DMS153 treated with DMSO at 0.1 percent for 48 hours (cell line): ENCODE measurements at regions not wholly inside any gene's neighbourhood (a gene's known extent, or its start where the extent isn't known, plus 50 kb on each side); places are given as distances from the start of the nearest gene placed in this dataset.

Experiments used
- DNase-seq: peaks from one replicate; lab custom pipeline; 2025; ENCODE audit not compliant: unreplicated experiment; lab: John Stamatoyannopoulos, UW

GRCh38 chr4:178347111-178347510 is 904.9 kb upstream of the AGA start:
- no peak for DNase-seq

DNA sequence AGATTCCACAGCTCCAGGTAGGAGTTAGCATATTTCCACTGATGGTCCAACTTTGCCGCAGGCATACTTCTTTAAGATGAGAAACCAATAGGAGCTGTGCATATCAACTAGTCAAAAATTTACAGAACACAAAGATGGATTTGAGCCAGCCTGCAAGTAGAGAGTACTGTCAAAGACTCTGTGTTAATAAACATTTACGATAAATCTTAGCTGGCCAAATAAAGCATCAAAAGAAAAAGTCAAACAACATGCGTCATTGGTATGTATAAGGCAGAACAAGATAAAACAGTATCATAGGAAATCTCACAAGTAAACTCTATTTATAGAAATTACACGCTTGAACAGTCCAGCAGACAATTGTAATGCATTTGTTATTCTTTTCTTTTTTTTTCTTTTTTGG is 907.4 kb upstream of the AGA start:
- no peak for DNase-seq

DNA sequence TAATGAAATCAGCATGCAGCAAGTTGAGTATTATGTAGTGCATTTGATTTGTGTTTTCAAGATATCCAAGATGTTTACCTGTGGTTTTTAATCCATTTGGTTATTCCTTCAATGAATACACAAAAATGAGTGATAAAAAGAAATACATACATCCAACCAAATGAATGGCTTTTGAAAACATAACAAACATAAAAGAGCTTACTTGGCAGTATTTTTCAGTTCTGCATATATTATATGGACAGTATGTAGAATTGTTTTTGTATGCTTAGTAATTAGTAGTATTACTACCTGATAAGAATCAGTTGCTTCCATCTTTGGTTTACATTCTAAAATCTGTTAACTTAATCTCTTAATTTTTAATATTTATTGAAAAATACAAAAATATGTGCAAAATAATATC is 908.9 kb upstream of the AGA start:
- DNase-seq: no peak

DNA sequence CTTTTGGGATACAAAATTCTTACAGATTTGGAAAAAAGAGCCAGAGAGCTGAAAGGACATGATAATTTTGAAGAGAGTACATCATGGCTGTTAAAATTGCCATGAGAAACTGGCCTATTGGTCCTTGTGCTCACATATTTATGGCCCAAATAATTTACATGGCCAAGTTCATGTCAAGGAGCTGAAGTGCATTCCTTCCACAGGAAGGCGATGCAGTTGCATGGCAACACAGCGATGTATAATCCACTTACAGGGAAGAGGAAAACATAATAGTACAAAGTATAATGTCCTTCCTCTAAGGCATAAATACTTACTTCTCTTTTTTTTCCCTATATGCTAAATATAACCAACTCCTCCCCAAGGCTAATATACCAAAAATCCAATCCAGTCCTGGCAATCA is 914.5 kb upstream of the AGA start:
- no peak for DNase-seq

GRCh38 chr4:178385481-178385880 is 943.2 kb upstream of the AGA start:
- DNase-seq: no peak

DNA sequence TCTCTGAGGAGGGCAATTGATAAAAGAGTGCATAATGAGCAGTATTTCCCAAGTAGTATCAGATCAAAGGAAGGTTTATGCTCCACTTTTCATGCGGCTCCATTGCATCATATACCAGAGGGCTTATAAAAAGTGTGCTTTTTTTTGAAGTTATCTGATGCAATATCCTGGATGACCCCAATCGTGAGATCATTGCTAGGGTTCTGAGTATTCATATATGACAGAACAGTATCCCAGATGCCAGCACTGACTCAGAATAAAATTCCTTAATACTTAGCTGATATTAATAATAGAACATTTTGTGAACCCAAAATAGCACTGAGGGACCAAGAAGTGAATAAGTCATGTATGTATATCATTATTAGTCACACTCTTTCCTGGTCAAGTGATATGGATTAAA is 945.5 kb upstream of the AGA start:
- DNase-seq: no peak

- DNase-seq: no peak
These were observed 953.6 kb upstream of the AGA start for GRCh38 chr4:178395798-178396197.

- DNase-seq: no peak
These were observed 970.2 kb upstream of the AGA start for GRCh38 chr4:178412455-178412854.

DNA sequence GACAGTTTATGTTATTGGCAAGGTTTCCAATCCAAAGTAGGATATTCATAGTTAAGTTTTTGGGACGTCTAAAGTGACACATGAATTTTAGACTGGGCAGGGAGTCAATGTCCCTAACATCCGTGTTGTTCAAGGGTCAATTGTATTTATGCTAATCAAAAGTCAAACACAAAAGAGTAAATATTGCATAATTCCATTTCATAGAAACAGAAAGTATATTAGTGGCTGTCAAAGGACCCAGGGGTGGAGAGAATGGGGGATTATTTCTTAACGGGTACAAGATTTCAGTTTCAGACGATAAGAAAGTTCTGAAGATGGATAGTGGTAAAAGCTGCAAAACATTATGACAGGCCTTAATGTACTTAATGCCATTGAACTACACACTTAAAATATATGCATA is 971.8 kb upstream of the AGA start:
- no peak for DNase-seq

DNA sequence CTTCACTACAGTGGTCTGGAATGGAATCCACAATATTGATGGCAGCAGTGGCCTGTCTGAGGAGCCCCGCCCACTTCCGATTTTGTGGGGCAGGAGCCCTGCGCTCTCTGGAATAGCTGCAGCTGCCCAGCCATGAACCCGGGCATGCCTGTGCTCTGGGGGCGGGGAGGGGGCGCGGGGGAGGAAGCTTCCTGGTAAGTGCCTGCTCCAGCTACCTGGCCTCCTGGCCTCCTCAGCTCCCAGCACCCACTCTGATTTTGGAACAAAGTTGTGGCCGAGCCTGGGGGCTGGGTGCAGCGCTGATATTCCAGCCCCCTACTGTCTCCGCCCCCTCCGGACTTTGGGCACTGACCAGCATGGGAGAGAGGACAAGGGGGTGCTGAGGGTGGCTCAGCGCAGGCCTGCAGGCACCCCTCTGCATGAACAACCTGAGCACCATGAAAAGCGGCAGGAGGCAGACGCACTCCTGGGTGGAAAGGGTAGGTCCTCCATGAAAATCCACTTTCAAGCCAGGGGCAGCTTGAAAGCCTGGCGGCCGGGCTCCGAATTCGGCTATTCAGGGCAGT is 972.7 kb upstream of the AGA start:
- no peak for DNase-seq

DNA sequence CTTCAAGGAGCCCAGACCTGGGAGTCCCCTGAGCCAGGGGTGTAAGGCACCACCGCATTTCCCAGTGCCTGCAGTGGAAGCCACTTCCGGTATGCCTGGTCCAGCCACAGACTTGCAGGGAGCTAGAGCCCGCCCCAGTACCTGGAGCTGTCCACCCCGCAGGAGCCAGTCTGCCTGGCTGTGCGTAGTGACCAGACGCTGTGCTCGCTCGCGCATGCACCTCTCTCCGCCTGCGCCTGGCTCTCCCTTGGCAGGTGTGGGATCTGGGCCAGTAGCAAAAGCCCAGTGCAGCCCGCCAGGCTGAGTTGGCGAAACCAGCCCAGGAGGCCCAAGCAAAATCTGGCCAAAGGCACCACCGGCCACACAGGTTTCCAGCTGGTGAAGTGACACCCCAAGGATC is 973.7 kb upstream of the AGA start:
- no peak for DNase-seq

GRCh38 chr4:178423366-178423765 is 981.1 kb upstream of the AGA start:
- DNase-seq: no peak

DNA sequence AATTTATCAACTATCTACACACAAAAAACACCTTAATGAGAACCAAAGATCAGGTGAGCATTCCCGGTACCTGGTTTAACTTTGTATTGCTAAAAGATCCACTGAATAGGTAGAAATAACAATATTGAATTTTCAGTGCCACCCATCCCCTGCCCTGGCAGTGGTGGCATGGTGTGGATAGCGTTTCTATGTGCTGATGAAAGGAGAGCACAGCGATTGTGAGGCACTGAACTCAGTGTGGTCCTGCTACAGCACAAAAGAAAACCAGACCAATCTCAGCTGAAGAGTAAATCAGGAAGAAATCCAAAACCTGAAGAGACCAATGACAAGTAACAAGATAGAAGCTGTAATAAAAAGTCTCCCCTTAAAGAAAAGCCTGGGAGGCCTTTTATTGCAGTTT is 984.6 kb upstream of the AGA start:
- DNase-seq: no peak

DNA sequence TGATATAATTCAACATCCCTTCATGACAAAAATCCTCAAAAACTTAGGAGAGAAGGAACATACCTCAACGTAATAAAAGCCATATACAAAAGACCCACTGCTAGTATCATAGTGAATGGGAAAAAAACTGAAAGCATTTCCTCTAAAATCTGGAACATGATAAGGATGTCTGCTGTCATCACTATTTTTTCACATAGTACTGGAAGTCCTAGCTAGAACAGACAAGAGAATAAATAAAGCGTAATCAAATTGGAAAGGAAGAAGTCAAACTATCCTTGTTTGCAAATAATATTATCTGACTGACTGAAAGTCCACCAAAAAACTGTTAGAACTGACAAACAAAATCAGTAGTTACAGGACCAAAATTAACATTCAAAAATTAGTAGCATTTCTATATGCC is 985.4 kb upstream of the AGA start:
- DNase-seq: no peak

- no peak for DNase-seq
These were observed 1006.3 kb upstream of the AGA start for GRCh38 chr4:178448372-178449035.

- DNase-seq: no peak
These were observed 1008.4 kb upstream of the AGA start for GRCh38 chr4:178450614-178451013.

DNA sequence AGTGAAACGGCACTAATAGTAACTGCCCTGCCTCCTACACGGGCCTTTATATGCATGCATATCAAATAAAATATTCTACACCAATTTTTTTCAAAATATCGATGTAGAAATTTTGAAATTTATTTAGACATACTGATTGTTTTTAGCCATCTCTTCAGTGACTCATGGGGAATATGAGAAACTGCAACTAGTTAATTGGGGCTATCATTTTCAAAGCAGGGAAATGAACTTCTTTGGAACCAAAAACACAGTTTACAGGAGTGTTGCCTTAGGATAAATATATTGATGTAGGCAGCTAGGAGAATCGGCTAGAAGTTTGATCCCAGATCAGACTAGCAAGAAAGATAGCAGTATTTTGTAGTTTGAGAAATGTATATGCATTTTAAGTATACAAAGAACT is 1010.8 kb upstream of the AGA start:
- no peak for DNase-seq

DNA sequence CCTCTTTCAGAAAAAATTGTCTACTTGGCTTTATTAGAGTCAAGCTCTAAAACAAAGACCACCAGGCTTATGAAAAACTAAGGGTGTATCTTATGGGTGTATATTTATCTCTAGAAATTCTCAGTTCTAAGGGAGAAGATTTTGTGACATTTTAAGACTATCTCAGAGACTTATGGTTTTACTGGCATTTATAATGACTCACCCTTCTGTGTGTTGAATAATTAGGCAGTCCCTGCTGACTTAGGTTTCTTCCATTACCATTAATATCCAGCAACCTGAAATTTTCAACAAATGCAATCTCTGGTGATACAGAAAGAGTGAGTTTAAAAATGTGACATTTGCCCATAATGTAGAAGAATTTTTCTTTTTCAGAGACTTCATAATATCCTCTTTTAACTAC is 1015.0 kb upstream of the AGA start:
- DNase-seq: no peak

DNA sequence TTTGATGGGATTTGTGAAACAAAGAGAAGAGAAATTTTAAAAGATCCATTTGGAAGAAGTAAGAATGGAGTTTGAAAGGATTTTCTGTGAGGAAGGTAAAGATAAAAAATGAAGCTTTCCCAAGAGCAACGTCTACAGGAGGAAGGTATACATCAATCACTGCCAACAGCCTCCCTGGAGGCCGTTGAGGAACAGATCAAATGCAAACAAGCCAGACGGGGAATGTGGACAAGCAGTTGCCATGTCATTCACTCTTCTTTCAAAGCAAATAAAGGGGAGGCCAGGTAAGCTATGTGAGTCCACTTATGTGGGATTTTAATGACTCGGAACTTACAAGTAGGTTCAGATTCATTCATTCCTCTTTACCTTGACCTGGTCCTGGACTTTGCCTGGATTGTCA is 1020.5 kb upstream of the AGA start:
- DNase-seq: peak; percentile 60

DNA sequence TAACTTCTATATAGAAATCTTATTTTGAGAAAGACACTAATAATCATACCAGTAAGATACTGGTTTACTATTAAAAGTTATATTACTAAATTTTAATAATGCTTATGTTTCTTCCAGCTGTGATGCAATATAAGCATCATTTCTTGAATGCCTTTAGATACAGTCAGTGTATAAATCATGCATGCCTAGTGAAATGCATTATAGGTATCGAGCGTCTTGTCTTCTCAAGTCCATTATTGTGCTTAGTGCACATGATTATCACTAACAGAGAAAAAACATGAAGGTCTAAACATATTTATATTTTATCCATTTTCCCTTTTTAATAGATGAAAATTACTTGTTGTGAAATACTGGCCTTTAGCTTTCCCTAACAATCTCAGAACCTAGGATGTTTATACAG is 1021.5 kb upstream of the AGA start:
- no peak for DNase-seq

DNA sequence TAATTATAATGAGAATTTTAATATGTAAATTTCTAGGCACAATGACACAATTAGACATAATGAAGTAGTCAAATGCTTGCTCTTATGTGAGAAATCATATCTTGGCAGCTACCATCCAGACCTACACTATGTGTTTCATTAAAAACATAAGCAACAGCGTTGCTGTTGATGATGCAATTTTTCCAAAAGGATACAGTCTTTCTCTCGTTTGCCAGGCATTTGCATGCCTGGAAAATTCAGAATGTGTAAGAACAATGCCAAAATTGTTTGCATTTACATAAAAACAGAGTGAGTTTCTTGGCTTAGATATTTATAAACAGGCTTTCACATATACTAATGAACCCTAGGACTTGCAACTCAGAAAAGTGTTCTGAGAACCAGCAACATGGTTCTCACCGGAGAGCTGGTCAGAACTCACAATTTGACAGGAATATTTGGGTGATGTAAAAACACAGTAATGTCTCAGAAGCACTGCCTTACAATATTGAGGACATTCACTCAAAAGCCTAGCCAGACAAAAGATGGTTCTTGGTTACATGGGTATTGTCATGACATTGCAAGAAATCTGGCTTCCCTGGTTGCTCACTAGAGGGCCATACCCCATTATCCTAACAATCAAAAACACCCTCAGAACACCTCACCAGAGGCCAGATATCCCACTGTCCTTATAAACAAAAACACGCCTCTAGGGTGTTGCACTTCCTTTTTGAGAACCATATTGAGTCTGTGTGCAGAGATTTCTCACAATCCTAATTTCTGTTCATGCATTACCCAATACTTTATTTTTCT is 1029.0 kb upstream of the AGA start:
- no peak for DNase-seq

GRCh38 chr4:178471994-178472393 is 1029.8 kb upstream of the AGA start:
- no peak for DNase-seq

- no peak for DNase-seq
These were observed 1037.9 kb upstream of the AGA start for GRCh38 chr4:178480105-178480504.
